A673 (cell line): ENCODE measurements at regions not wholly inside any gene's neighbourhood (a gene's known extent, or its start where the extent isn't known, plus 50 kb on each side); places are given as distances from the start of the nearest gene placed in this dataset.

Experiments used
- BruUV-seq: library from RNA; stranded (reverse); fragments of 400-500 nt; replicated peaks from 2 replicates; lab custom pipeline; 2021; lab: Mats Ljungman, UMichigan
- CTCF ChIA-PET: fragments of 300-600 bp; sonication (Branson Sonifier 250); formaldehyde crosslinking; loops from one replicate; lab custom pipeline; 2022; ENCODE audit warnings: antibody characterized with exemption; lab: Charles Lee
- POLR2A ChIA-PET: fragments of 300-600 bp; sonication (Branson Sonifier 250); formaldehyde crosslinking; loops from one replicate; lab custom pipeline; 2022; ENCODE audit warnings: antibody characterized with exemption; ENCODE audit not compliant: low non-redundant PET; lab: Charles Lee
- DNase-seq: peaks from one replicate; pipeline ENCODE4 v3.0.0-alpha.2; 2015; ENCODE audit warnings: low spot score
- H3K27ac ChIP-seq: fragments of 200-600 bp; sonication (generic); 2 replicates; pipeline ENCODE4 v1.5.1; 2016; ENCODE audit warnings: mixed run types, low read depth, mild to moderate bottlenecking, mixed read lengths, antibody characterized with exemption, low read length; ENCODE audit not compliant: poor library complexity, severe bottlenecking
- H3K27me3 ChIP-seq: fragments of 200-600 bp; sonication (generic); replicated peaks from 2 replicates; pipeline ENCODE4 v1.6.1; 2017; ENCODE audit warnings: mixed run types, low read depth, mild to moderate bottlenecking, mixed read lengths, antibody characterized with exemption, low read length; ENCODE audit not compliant: insufficient read depth, poor library complexity
- H3K36me3 ChIP-seq: fragments of 200-600 bp; sonication (generic); 2 replicates; pipeline ENCODE4 v1.6.1; 2016; ENCODE audit warnings: mixed run types, mild to moderate bottlenecking, mixed read lengths, antibody characterized with exemption, low read length; ENCODE audit not compliant: insufficient read depth, poor library complexity, severe bottlenecking
- H3K4me1 ChIP-seq: fragments of 200-600 bp; sonication (generic); 2 replicates; pipeline ENCODE4 v1.6.1; 2017; ENCODE audit warnings: mixed run types, mild to moderate bottlenecking, mixed read lengths, antibody characterized with exemption, low read length; ENCODE audit not compliant: insufficient read depth, poor library complexity, severe bottlenecking
- H3K4me3 ChIP-seq: fragments of 200-600 bp; sonication (generic); 2 replicates; pipeline ENCODE4 v1.5.1; 2016; ENCODE audit warnings: low read depth, mixed run types, mild to moderate bottlenecking, mixed read lengths, low read length; ENCODE audit not compliant: poor library complexity, severe bottlenecking
- H3K9me3 ChIP-seq: fragments of 200-600 bp; sonication (generic); 2 replicates; pipeline ENCODE4 v1.6.1; 2016; ENCODE audit warnings: mixed run types, low read depth, mild to moderate bottlenecking, mixed read lengths, antibody characterized with exemption, low read length; ENCODE audit not compliant: poor library complexity, severe bottlenecking
- EZH2 ChIP-seq: fragments of 200-600 bp; sonication (generic); IDR thresholded peaks from 2 replicates; pipeline ENCODE4 v1.6.1; 2017; ENCODE audit warnings: borderline replicate concordance, low read depth, mild to moderate bottlenecking, mixed read lengths, antibody characterized with exemption, low read length; ENCODE audit not compliant: poor library complexity, severe bottlenecking
- intact Hi-C: fragments of 100-400 bp; cut with micrococcal nuclease; formaldehyde crosslinking; loops from one replicate; pipeline ENCODE4 v1.10.0; 2022; ENCODE audit not compliant: unreplicated experiment
- TF ChIP-seq, protein P1 (sequence below): fragments of 300-800, 200-600 bp; sonication (generic); conservative IDR thresholded peaks from 2 replicates; pipeline ENCODE4 v1.5.1; 2017; ENCODE audit warnings: low read depth, mild to moderate bottlenecking, antibody characterized with exemption, low read length, moderate library complexity, mixed read lengths

DNA sequence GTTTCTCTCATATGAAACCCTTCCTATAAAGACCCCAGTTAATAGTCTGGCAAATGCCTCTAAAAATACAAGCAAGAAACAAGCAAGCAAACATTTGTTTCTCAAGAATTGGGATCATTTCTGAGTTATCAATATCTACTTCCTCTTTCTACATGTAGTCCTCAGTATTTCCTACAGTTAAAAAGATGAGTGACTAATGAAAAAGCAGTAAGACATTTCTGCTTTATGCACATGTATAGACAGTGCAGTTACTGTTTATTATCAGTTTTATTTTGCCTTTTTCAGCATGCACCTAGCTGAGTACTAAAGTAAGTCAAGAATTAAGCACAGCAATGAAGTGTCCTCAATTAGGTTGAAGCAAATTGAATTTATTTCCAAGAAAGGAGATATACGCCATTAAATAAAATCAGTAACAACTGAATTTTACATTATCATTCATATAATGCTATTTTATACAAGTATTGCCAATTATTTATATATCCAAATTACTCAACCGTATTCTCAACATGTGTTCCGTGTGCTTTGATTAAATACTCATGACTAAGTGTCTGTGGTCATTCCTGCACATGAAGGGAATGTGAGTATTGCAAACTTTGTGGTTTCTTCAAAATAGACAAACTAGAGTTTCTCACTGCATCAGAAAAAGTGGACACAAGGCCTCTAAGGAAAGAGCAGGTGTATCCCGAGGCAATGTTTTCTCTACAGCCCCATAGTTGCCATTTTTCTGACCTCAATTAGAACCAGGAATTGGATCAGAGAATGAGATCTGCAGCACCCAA lies 159.3 kb upstream of the MARCKS start:
- no peaks in the 10 kb centered on the region for H3K4me1 ChIP-seq
- POLR2A ChIA-PET = no interaction called here
- H3K36me3 ChIP-seq = no peaks in the 10 kb centered on the region
- H3K4me3 ChIP-seq = no peak overlapping the region
- no peak overlapping the region for H3K27ac ChIP-seq
- no peak for DNase-seq
- H3K27me3 ChIP-seq = no peaks in the 10 kb centered on the region
- H3K9me3 ChIP-seq = no peaks in the 10 kb centered on the region
- no peak for TF ChIP-seq EZH2
- TF ChIP-seq, protein P1, sequence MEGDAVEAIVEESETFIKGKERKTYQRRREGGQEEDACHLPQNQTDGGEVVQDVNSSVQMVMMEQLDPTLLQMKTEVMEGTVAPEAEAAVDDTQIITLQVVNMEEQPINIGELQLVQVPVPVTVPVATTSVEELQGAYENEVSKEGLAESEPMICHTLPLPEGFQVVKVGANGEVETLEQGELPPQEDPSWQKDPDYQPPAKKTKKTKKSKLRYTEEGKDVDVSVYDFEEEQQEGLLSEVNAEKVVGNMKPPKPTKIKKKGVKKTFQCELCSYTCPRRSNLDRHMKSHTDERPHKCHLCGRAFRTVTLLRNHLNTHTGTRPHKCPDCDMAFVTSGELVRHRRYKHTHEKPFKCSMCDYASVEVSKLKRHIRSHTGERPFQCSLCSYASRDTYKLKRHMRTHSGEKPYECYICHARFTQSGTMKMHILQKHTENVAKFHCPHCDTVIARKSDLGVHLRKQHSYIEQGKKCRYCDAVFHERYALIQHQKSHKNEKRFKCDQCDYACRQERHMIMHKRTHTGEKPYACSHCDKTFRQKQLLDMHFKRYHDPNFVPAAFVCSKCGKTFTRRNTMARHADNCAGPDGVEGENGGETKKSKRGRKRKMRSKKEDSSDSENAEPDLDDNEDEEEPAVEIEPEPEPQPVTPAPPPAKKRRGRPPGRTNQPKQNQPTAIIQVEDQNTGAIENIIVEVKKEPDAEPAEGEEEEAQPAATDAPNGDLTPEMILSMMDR = no peak
- intact Hi-C loops = loop anchor here (10.0 kb wide), 1 partner anchor 157 kb away; the partner anchor contains the start of gene MARCKS
- CTCF ChIA-PET = no interaction called here
- no TSS peak for BruUV-seq

DNA sequence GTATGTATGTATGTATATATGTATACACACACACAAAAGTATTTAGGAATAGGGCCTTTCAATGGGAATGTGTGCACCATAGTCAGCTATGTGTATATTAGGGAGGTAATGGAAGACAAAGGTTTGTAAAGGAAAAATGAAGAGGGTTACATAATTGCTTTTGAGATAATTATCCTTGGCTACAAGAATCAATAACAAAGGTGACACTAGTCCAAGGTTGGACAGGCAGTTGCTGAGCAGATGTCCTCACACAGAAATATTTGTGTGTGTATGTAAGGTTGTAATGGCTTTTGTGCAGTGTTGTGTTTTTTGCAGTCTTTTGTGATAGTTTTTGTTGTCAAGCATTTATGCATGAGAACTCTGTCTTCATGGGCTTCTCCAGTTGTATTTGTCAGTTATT lies 157.9 kb upstream of the MARCKS start:
- H3K9me3 ChIP-seq = no peaks in the 10 kb centered on the region
- H3K36me3 ChIP-seq = no peaks in the 10 kb centered on the region
- intact Hi-C loops = loop anchor here (10.0 kb wide), 1 partner anchor 156 kb away; the partner anchor contains the start of gene MARCKS
- H3K27me3 ChIP-seq = no peaks in the 10 kb centered on the region
- H3K4me1 ChIP-seq = no peaks in the 10 kb centered on the region
- no peak for DNase-seq
- no peak overlapping the region for H3K4me3 ChIP-seq
- no TSS peak for BruUV-seq
- no peak for TF ChIP-seq EZH2
- TF ChIP-seq, protein P1 = no peak
- H3K27ac ChIP-seq = no peak overlapping the region
- ChIA-PET CTCF (no interaction called here), POLR2A (no interaction called here)

DNA sequence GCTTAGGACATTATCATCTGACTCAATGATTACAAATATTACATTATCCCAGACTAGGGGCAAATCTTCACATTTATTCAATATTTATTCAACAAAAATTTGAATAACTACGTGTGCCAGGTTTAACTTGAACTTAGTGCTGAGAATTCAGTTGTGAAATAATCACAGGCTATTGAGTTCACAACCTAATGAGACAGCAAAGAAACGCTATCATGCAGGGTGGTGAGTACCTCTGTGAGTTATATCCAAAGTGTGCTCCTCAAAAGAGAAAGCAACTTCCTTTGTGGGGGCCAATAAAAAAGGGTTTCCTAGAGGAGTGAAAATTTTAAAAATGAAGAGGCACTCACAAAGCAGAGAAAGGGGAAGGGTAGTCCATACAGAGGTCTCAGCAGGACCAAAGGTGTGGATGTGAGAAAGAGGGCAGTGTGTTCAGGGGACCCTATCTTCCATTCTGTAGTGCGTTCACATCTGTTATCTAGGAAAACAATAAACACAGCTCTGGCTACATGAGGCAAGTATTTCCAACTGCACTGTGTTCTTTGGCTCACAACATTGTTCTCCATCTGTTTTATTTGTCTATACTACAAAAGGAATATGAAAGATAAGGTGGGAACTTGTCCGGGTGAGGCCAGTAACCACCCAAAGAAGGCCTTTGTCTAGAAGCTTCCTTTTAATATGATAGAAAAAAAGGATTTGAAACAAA lies 155.4 kb upstream of the MARCKS start:
- H3K27me3 ChIP-seq = no peaks in the 10 kb centered on the region
- H3K4me3 ChIP-seq = no peak overlapping the region
- H3K4me1 ChIP-seq = no peaks in the 10 kb centered on the region
- no peak for DNase-seq
- ChIA-PET POLR2A (no interaction called here), CTCF (no interaction called here)
- TF ChIP-seq, protein P1 = no peak
- TF ChIP-seq EZH2 = no peak
- no peaks in the 10 kb centered on the region for H3K36me3 ChIP-seq
- no peak overlapping the region for H3K27ac ChIP-seq
- intact Hi-C loops = no loop called here
- no peaks in the 10 kb centered on the region for H3K9me3 ChIP-seq
- BruUV-seq = no TSS peak
